H9 (cell line): ENCODE measurements at regions not wholly inside any gene's neighbourhood (a gene's known extent, or its start where the extent isn't known, plus 50 kb on each side); places are given as distances from the start of the nearest gene placed in this dataset.

ENCODE experiments used
- DNase-seq: peaks from one replicate; pipeline ENCODE4 v3.0.0-alpha.2; 2017
- H2AFZ ChIP-seq: one replicate; pipeline ENCODE4 v1.6.1; 2013; ENCODE audit warnings: mild to moderate bottlenecking, low read length, control low read depth, moderate library complexity
- H2AK5ac ChIP-seq: 2 replicates; pipeline ENCODE4 v1.6.1; 2013; ENCODE audit warnings: low read length, control low read depth, mixed read lengths; ENCODE audit not compliant: insufficient read length
- H2BK120ac ChIP-seq: one replicate; pipeline ENCODE4 v1.6.1; 2013; ENCODE audit warnings: low read depth, mild to moderate bottlenecking, low read length, control low read depth, inconsistent platforms; ENCODE audit not compliant: poor library complexity, severe bottlenecking
- H2BK12ac ChIP-seq: 2 replicates; pipeline ENCODE4 v1.6.1; 2013; ENCODE audit warnings: low read length, control low read depth, mixed read lengths, low read depth; ENCODE audit not compliant: insufficient read length
- H2BK15ac ChIP-seq: 2 replicates; pipeline ENCODE4 v1.6.1; 2013; ENCODE audit warnings: low read depth, low read length, control low read depth
- H2BK20ac ChIP-seq: one replicate; pipeline ENCODE4 v1.6.1; 2013; ENCODE audit warnings: low read depth, mild to moderate bottlenecking, low read length, control low read depth, inconsistent platforms; ENCODE audit not compliant: poor library complexity, severe bottlenecking
- H2BK5ac ChIP-seq: 2 replicates; pipeline ENCODE4 v1.6.1; 2013; ENCODE audit warnings: low read length, control low read depth, mixed read lengths; ENCODE audit not compliant: insufficient read length
- H3K14ac ChIP-seq: 2 replicates; pipeline ENCODE4 v1.6.1; 2013; ENCODE audit warnings: low read length, control low read depth; ENCODE audit not compliant: insufficient read depth
- H3K18ac ChIP-seq: 2 replicates; pipeline ENCODE4 v1.6.1; 2013; ENCODE audit warnings: low read depth, mild to moderate bottlenecking, mixed read lengths, low read length, control low read depth; ENCODE audit not compliant: insufficient read length
- H3K23ac ChIP-seq: 2 replicates; pipeline ENCODE4 v1.6.1; 2013; ENCODE audit warnings: low read length, control low read depth, mixed read lengths, low read depth; ENCODE audit not compliant: insufficient read length
- H3K23me2 ChIP-seq: 2 replicates; pipeline ENCODE4 v1.6.1; 2013; ENCODE audit warnings: low read depth, mild to moderate bottlenecking, mixed read lengths, low read length, control low read depth; ENCODE audit not compliant: insufficient read length, poor library complexity, severe bottlenecking
- H3K27ac ChIP-seq: 2 replicates; pipeline ENCODE4 v1.5.1; 2013; ENCODE audit warnings: low read length, control low read depth, mixed read lengths, low read depth; ENCODE audit not compliant: insufficient read length
- H3K27me3 ChIP-seq: 2 replicates; pipeline ENCODE4 v1.6.1; 2013; ENCODE audit warnings: low read length, control low read depth, inconsistent platforms; ENCODE audit not compliant: insufficient read depth
- H3K4ac ChIP-seq: 2 replicates; pipeline ENCODE4 v1.6.1; 2013; ENCODE audit warnings: low read depth, mild to moderate bottlenecking, control low read depth, inconsistent platforms, low read length, moderate library complexity
- H3K4me1 ChIP-seq: 2 replicates; pipeline ENCODE4 v1.6.1; 2013; ENCODE audit warnings: low read length, control low read depth, inconsistent platforms; ENCODE audit not compliant: insufficient read depth
- H3K4me2 ChIP-seq: 2 replicates; pipeline ENCODE4 v1.6.1; 2013; ENCODE audit warnings: low read length, control low read depth, mixed read lengths; ENCODE audit not compliant: insufficient read length, insufficient read depth
- H3K56ac ChIP-seq: 2 replicates; pipeline ENCODE4 v1.6.1; 2013; ENCODE audit warnings: low read depth, mild to moderate bottlenecking, mixed read lengths, low read length, control low read depth; ENCODE audit not compliant: insufficient read length
- H3K79me1 ChIP-seq: 2 replicates; pipeline ENCODE4 v1.6.1; 2013; ENCODE audit warnings: low read depth, mild to moderate bottlenecking, moderate library complexity, low read length, control low read depth, inconsistent platforms; ENCODE audit not compliant: insufficient read depth, poor library complexity, severe bottlenecking
- H3K79me2 ChIP-seq: 2 replicates; pipeline ENCODE4 v1.6.1; 2013; ENCODE audit warnings: low read length, control low read depth, inconsistent platforms; ENCODE audit not compliant: insufficient read depth
- H3K9ac ChIP-seq: 2 replicates; pipeline ENCODE4 v1.6.1; 2013; ENCODE audit warnings: low read length, control low read depth, mixed read lengths; ENCODE audit not compliant: insufficient read length; ENCODE audit errors: extremely low read depth
- H3K9me3 ChIP-seq: one replicate; pipeline ENCODE4 v1.6.1; 2013; ENCODE audit warnings: low read depth, low read length, inconsistent platforms; ENCODE audit not compliant: control insufficient read depth
- H3T11ph ChIP-seq: one replicate; pipeline ENCODE4 v1.6.1; 2013; ENCODE audit warnings: mild to moderate bottlenecking, low read length, control low read depth, inconsistent platforms
- H4K20me1 ChIP-seq: one replicate; pipeline ENCODE4 v1.6.1; 2013; ENCODE audit not compliant: control insufficient read depth, insufficient read length, insufficient read depth
- H4K5ac ChIP-seq: 2 replicates; pipeline ENCODE4 v1.6.1; 2013; ENCODE audit warnings: low read depth, mild to moderate bottlenecking, mixed read lengths, low read length, control low read depth; ENCODE audit not compliant: insufficient read length
- H4K8ac ChIP-seq: replicated peaks from 2 replicates; pipeline ENCODE4 v1.6.1; 2013; ENCODE audit warnings: low read length, control low read depth, mixed read lengths, low read depth; ENCODE audit not compliant: insufficient read length
- H4K91ac ChIP-seq: 2 replicates; pipeline ENCODE4 v1.6.1; 2013; ENCODE audit warnings: low read depth, mild to moderate bottlenecking, moderate library complexity, mixed read lengths, low read length, control low read depth; ENCODE audit not compliant: insufficient read length
- H3K27ac Mint-ChIP-seq, 3 experiments: 2 replicates in 2 of 3; 3 replicates in 1 of 3; pipeline ENCODE4 v1.8.0; 2020 to 2021; ENCODE audit warnings: mixed read lengths in 3 of 3, mild to moderate bottlenecking in 1 of 3, moderate library complexity in 1 of 3
- H3K27me3 Mint-ChIP-seq: 2 replicates; pipeline ENCODE4 v1.8.0; 2021; ENCODE audit warnings: low read depth, mild to moderate bottlenecking, moderate library complexity, mixed read lengths
- H3K36me3 Mint-ChIP-seq, 3 experiments: 2 replicates in 2 of 3; 3 replicates in 1 of 3; pipeline ENCODE4 v1.8.0; 2020 to 2021; ENCODE audit warnings: low read depth in 3 of 3, mixed read lengths in 3 of 3; ENCODE audit not compliant: insufficient read depth in 1 of 3
- H3K4me1 Mint-ChIP-seq, 2 experiments: 2 replicates each; pipeline ENCODE4 v1.8.0; 2020; ENCODE audit warnings: mixed read lengths in 2 of 2
- H3K4me3 Mint-ChIP-seq, 2 experiments: 2 replicates in 1 of 2; 3 replicates in 1 of 2; pipeline ENCODE4 v1.8.0; 2020 to 2021; ENCODE audit warnings: mild to moderate bottlenecking in 2 of 2, mixed read lengths in 2 of 2, moderate library complexity in 1 of 2
- H3K9me3 Mint-ChIP-seq, 2 experiments: 2 replicates in 1 of 2; 3 replicates in 1 of 2; pipeline ENCODE4 v1.8.0; 2020; ENCODE audit warnings: mild to moderate bottlenecking in 2 of 2, mixed read lengths in 2 of 2, moderate library complexity in 1 of 2
- WGBS: extraction: QIAGEN DNeasy Blood & Tissue Kit; methylation state at CpG from one replicate; pipeline ENCODE4 v1.1.7; 2013; ENCODE audit warnings: missing lambda C conversion rate, low lambda C conversion rate, mixed read lengths; ENCODE audit not compliant: insufficient read length; ENCODE audit errors: extremely low coverage; 5-methylcytosine and 5-hydroxymethylcytosine counted together
- TF ChIP-seq, protein P1 (sequence below): fragments of 200-600 bp; sonication (generic); conservative IDR thresholded peaks from 3 replicates; pipeline ENCODE4 v1.8.0; 2021; ENCODE audit warnings: antibody characterized with exemption, mild to moderate bottlenecking

DNA sequence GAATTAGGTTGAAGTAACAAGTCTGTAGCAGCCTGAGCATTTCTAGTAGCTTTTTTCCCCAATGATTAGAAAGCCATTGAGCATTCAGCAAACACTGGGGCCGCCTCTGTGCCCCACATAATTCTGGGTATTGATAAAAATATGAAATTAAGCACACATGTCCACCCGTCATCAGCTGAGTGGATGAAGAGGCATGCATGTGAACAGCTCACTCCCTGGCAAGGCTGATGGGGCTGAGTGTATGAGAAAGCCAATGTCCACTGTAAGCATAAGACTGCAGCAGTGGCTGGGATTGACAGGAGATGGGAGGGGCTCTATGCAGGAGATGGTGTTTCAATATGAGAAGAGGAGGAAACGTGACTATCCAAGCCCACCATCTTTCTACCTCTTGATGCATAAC lies 124.4 kb upstream of the KLHL29 start:
- Mint-ChIP-seq H3K27me3 (no peaks in the 10 kb centered on the region; the same call in none of the 2 replicates), H3K36me3 (no peaks in the 10 kb centered on the region), H3K4me3 (no peak overlapping the region), H3K27ac (no peak overlapping the region), H3K4me1 (no peaks in the 10 kb centered on the region), H3K9me3 (no peaks in the 10 kb centered on the region)
- Histone ChIP-seq H2BK15ac (no peak overlapping the region), H2BK20ac (no peak overlapping the region), H2BK5ac (no peak overlapping the region), H3K79me2 (no peaks in the 10 kb centered on the region), H2AFZ (no peak overlapping the region), H4K91ac (no peak overlapping the region), H4K5ac (no peak overlapping the region), H3K4me1 (no peaks in the 10 kb centered on the region), H3K23ac (no peak overlapping the region), H4K20me1 (no peaks in the 10 kb centered on the region), H3K4ac (no peak overlapping the region), H3K79me1 (no peaks in the 10 kb centered on the region), H2BK12ac (no peak overlapping the region), H3K9ac (no peak overlapping the region), H3K14ac (no peak overlapping the region), H2BK120ac (no peak overlapping the region), H3K9me3 (no peaks in the 10 kb centered on the region), H4K8ac (no peak overlapping the region), H3K56ac (no peak overlapping the region), H3K18ac (no peak overlapping the region), H3K27me3 (no peaks in the 10 kb centered on the region), H3K23me2 (no peaks in the 10 kb centered on the region), H2AK5ac (no peak overlapping the region), H3K4me2 (no peak overlapping the region), H3K27ac (no peak overlapping the region), H3T11ph (no peak overlapping the region)
- DNase-seq, result no peak
- no CpG with 5 or more reads among the region's 3 CpGs for WGBS
- TF ChIP-seq, protein P1, sequence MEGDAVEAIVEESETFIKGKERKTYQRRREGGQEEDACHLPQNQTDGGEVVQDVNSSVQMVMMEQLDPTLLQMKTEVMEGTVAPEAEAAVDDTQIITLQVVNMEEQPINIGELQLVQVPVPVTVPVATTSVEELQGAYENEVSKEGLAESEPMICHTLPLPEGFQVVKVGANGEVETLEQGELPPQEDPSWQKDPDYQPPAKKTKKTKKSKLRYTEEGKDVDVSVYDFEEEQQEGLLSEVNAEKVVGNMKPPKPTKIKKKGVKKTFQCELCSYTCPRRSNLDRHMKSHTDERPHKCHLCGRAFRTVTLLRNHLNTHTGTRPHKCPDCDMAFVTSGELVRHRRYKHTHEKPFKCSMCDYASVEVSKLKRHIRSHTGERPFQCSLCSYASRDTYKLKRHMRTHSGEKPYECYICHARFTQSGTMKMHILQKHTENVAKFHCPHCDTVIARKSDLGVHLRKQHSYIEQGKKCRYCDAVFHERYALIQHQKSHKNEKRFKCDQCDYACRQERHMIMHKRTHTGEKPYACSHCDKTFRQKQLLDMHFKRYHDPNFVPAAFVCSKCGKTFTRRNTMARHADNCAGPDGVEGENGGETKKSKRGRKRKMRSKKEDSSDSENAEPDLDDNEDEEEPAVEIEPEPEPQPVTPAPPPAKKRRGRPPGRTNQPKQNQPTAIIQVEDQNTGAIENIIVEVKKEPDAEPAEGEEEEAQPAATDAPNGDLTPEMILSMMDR, result no peak
